Right lobe of liver (tissue), 4 donors: ENCODE measurements at regions not wholly inside any gene's neighbourhood (a gene's known extent, or its start where the extent isn't known, plus 50 kb on each side); places are given as distances from the start of the nearest gene placed in this dataset.

Experiments
- CTCF ChIP-seq, 4 donors: fragments of 200-600 bp in 3 of 4; fragments of 450-650 bp in 1 of 4; IDR thresholded peaks; one replicate each; pipeline versions ENCODE4 v1.5.1 to v1.8.0; 2016 to 2022; ENCODE audit warnings: antibody characterized with exemption in 4 of 4, mild to moderate bottlenecking in 2 of 4
- POLR2A ChIP-seq: fragments of 450-650 bp; IDR thresholded peaks from one replicate; pipeline ENCODE4 v1.6.1; 2017; ENCODE audit warnings: antibody characterized with exemption, mild to moderate bottlenecking
- donor health status: DM: no; HTN: no; CAD: no.
- donor health status: DM: no; HTN: no; CAD: no.
- donor health status: DM: no; HTN: yes; CAD: no.

GRCh38 chr5:114948986-114949621 is 220.6 kb downstream of the TRIM36 start:
- TF ChIP-seq CTCF (IDR thresholded peaks at IDR 0.05) (no peak), POLR2A (no peak)
